ENCODE measurements at regions not wholly inside any gene's neighbourhood (a gene's known extent, or its start where the extent isn't known, plus 50 kb on each side); places are given as distances from the start of the nearest gene placed in this dataset.

DNA sequence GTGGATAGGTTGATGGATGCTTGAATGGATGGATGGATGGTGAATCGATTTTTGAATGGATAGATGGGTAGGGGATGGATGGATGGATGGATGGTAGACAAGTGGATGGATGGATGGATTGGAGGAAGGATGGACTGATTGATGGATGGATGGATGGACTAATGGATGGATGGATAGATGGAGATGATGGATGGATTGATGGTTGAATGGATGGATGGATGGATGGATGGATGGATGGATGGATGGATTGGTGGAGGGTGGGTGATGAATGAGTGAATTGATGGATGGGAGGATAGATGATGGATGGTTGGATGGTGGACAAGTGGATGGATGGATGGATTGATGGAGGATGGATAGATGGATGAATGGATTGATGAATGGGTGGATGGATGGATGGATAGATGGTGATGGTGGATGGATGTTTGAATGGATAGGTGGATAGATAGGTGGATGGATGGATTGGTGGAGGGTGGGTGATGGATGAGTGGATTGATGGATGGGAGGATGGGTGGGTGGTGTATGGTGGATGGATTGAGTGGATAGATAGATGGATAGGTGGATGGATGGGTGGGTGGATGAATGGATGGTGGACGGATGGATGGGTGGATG is 1140.9 kb downstream of the BRD1 start:
- no peak for DNase-seq

DNA sequence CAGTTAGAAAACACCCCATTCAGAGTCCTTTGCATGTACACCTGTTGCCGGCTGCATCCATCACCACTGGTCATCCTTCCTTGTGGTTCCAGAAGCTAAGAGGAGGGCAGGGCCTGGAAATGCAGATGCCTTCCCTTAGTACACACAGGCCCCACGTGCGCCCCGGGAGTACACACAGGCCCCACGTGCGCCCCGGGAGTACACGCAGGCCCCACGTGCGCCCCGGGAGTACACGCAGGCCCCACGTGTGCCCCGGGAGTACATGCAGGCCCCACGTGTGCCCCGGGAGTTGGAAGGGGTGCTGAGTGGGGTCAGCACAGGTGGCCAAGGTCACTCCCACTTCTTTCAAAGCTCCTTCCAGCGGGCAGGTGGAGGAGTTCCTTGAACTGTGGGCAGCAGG is 1141.9 kb downstream of the BRD1 start:
- no peak for DNase-seq

DNA sequence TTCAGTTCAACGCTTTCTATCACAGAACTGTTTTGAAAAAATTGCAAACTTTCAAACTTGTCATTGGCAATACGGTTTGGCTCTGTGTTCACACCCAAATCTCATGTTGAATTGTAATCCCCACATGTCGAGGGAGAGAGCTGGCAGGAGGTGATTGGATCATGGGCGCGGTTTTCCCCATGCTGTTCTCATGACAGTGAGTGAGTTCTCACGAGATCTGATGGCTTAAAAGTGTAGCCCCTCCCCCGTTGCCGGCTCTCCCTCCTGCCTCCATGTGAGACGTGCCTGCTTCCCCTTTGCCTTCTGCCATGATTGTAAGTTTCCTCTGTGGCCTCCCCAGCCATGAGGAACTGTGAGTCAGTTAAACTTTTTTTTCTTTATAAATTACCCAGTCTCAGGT is 1144.0 kb downstream of the BRD1 start:
- DNase-seq = no peak

DNA sequence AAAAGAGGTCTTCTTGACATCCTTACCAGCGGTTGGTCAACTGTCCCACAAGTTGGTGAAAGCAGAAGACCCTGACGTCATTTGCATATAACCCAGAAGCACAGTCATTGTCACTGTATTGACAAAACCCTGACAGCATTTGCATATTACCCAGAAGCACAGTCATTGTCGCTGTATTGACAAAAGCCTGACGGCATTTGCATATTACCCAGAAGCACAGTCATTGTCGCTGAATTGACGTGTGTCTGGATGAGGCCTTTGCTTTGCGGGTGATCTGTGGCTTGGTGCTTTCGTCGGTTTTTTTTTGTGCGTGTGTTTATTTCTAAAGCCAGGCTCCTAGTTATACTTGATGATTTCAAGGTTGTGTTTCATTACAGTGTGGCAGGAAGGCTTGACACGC is 1145.2 kb downstream of the BRD1 start:
- DNase-seq = no peak

DNA sequence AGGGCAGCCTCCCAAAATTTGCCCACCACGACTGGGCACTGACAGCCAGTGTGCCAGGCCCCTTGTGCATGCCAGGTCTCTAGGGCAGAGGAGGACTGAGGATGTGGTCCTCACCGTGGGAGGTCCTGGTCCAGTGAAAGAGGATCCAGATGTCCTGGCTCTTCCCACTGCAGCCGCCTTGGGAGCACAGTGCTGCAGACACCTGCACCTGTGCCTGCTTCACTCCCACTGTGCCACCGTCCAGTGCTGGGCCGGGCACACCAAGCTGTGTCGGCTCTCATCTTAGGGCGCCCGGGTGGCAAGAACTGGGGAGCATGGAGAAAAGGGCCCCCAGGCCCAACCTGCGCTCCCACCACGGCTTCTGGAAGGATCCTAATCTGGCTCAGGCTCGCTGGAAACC is 1147.1 kb downstream of the BRD1 start:
- no peak for DNase-seq

DNA sequence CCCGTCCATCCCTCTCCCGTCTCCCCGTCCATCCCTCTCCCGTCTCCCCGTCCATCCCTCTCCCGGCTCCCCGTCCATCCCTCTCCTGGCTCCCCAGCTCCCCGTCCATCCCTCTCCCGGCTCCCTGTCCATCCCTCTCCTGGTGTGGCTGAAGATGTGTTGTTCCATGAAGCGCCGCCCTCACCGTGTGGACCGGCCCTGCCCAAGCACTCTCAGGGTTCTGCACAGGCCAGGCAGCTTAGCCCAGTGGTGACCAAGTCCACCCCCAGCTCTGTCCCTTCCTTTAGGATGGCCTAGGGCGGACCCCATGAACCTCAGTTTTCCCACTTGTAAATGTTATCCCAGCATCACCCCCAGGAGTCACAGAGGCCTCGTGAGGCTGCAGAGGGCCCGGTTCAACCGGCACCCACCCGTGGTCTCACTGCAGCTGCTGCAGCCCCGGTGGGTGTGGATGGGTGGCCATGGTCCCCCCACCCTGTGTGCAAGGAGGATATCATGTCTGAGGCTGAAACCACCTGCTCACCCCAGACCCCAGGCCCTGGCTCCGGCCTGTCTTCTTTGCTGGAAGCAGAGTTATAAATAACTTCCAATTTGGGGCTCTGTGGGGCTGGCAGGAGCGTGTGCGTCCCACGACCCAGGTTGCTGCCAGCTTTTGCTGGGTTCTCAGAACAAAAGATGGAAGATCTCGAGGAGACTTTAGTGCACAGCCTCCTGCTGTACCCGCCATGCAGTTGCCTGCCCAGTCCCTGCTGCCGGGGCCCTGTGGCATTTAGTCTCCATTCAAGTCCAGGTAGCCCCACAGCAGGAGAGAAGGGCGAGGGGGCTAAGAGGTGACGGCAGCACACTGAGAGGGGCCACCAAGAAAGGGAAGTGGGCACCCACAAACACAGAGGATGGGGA is 1147.8 kb downstream of the BRD1 start:
- no peak for DNase-seq

DNA sequence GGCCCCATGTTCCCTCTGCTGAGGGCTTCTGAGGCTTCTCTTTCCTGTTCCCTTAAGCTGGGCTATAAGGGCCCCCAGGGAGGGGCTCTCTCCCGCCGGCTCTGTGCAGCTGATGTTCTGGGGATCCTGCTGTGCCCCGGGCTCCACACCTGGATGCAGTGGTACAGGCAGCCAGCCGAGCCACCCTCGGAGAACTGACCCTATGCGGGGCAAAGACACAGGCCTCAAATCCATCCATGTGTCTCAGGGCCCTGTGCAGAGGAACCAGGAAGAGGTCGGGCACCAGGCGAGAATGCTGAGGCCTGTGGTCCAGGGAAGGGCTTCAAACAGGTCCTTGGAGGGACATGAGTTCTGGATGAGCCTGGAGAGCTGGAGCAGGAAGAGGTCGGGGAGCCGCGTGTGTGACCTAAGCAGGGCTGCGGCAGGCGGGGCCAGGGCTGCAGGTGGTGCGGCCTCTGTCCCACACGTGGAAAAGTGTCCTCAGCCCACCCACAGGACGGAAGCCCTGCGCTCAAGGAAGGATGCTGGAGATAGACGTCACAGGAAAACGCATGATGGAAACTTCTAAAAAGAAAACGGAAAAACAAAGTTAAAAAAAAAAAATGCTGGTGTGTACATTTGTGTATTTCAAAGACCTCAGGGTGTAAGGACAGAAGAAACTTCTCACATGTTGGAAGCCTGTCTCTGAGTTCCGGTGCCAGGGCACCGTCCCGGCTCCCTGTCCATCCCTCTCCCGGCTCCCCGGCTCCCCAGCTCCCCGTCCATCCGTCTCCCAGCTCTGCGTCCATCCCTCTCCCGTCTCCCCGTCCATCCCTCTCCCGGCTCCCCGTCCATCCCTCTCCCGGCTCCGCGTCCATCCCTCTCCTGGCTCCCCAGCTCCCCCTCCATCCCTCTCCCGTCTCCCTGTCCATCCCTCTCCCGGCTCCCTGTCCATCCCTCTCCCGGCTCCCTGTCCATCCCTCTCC is 1149.2 kb downstream of the BRD1 start:
- DNase-seq = no peak

DNA sequence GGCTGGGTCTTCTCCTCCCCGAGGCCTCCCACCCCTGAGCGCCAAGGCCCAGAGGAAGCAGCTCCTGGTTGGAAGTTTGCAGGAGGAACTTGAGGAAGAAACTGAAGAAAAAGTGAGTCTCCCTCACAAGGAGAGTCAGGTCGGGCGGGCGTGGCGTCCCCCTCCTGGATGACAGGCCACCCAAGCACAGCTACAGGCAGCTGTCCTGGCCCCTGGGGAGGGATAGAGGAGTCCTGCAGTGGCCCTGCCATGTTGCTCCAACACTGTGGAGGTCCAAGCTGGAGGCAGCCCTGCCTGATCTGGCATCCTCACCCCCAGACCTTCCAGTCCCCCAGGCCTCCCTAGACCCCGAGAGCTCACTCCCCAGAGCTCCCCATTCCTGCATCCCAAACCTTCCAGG is 1150.1 kb downstream of the BRD1 start:
- DNase-seq = no peak

DNA sequence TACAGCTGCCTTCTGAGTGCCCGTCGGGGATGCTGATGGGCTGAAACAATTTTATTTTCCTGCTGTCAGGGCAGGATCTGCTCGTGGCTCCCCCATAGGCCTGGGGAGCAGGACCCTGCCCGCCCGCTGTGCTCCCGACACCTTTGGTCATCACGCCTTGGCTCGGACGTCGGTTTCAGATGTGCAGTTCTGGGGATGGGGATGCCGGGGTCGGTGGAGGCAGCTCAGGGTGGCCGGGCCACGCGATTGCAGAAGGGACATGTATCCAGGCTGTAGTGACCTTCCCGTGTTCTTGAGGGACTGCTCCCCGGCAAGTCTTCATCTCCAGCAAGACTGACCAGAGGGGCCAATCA is 1150.5 kb downstream of the BRD1 start:
- no peak for DNase-seq

DNA sequence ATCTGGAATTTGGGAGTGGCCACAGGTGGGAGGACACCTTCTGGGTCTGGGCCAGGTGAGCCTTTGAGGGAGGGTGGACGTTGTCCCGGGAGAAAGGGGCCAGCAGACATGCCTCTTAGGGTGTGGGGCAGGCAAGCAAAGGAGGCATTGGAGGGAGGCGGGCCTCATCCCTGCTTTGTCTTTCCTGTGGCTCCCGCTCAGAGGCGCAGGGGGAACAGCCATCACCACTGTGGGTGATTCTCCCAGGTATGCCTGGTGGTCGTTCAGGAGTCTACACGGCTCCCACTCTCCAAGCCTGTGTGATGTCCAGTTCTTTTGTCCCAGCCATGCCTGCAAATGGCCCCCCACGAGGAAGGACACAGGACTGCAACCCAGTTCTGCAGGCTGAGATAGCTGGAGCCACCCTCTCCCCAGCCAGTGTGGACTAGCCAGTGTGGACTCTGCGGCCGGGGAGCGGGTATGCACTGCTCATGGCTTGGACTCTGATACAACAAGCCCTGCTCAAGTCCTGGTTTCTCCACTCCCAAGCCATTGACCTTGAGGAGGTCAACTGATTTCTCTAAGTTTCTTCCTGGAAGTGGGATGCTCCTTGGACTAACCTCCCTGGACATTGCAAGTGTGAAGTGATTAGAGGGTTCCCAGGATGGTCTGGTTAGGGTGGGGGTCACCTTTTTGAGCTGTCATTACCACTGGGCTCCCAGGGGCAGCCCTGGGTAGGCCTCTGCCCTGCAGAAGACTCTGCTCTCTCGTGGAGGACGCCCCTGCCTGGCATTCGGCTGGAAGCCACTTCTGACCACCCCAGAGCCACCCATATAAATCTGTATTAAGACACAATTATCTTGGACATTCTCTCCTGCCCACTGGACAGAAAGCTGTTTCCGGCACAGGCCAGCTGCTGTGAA is 1151.2 kb downstream of the BRD1 start:
- DNase-seq = no peak

DNA sequence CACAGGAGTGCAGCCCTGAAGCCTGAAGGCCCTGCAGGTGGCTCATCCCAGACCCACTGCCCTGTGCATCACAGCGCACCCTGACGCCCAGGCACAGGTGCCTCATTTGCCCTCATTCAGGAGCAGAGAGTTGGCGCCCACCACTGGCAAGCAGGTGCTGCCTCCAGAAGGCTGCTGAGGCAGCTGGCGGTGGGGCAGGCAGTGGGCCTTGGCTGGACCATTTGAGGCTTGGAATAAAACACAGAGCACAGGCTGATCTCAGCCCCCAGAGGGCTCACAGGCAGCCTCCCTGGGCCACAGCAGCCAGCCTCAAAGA is 1151.9 kb downstream of the BRD1 start:
- no peak for DNase-seq

DNA sequence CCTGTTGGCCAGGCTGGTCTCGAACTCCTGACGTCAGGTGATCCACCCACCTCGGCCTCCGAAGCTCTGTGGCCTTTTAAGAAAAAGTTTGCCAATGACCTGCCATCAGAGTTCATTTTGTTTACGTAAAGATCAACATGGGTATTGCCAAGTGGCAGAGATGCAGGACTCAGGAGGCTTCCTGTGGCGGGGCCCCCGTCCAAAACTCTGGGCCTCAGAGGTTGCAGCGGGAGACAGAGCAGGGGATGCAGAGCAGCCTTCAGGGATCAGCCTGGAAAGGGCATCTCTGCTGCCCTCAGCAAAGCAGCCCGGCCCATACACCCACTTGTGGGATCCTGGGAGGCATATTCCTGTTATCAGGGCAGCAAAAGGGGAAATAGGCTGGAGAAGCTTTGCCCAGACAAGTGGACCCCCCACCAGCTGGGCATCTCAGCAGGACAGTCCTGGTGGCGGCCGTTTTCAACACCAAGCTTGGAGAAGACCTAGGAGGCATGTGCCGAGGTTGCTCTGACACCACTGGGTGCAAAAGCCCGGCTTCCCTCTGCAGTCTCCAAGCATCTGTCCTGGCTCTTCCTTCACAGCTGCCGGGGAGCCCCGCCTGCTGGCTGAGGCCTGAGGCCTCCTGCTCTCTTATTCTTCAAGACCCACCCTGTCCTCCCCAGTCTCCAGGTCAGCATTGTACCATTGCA is 1152.4 kb downstream of the BRD1 start:
- DNase-seq = no peak

DNA sequence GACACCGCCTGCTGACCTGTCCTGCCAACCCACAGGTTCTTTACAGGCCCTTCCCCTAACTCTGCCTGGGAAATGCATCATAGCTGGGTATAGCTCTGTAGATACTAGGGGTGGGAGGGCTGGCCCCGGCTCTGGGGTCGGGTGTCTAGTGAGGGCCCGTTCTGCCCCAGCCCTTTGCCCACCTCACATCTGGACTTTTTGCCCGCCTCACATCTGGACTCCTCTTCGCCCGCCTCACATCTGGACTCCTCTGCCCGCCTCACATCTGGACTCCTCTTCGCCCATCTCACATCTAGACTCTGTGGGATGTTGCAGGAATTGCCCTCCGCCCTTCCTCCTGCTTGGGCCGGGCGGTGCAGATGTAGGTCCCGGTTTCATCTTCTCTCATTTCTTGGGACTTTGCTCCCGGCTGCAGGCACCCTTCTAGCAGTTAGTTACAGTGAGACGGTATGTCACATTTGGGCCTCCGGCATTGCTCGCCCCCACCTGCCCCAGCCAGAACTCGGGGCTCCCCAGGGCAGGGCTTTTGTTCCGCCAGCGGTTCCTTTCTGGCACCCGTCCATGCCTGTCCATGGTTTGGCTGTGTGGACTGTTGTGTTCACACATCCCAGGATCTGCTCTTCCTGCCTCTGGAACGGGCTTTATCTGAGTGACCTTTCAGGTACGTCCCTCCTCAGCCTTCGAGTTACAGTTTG is 1153.7 kb downstream of the BRD1 start:
- no peak for DNase-seq

DNA sequence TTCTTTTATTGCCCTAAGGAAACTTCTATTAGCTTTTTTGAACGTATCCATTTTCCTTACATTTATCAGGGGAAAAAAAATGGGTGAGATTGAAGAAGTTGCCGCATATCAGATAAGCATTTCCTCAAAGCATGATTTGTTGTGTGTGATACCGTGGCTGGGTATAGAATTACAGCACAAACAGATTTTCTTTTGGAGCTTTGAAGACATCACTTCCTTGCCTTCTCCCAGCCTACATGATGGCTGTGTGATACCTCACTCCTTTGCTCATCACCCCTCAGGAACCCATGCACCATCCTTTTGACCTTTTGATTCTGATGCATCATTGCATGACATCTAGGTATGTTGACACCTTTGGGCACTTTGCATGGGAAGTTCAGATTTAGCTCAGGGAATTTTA is 1155.3 kb downstream of the BRD1 start:
- no peak for DNase-seq

DNA sequence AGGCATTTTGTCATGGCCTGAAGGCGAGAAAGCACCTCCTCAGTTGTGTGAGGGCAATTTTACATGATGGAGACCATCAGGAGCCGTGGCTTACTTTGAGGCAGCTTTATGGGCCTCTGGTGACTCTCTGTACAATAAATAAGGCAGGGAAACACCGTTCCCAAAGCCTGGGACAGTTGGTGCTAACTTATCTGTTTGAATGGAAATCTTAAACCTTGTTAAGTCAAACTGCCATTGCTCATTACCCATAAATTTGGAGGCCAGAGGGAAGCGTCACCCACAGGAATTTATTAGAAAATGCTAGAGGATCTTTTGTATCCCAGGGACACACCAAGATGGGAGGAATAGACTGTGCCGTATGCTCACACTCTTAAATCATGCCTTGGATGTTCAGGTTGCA is 1156.9 kb downstream of the BRD1 start:
- DNase-seq = no peak

DNA sequence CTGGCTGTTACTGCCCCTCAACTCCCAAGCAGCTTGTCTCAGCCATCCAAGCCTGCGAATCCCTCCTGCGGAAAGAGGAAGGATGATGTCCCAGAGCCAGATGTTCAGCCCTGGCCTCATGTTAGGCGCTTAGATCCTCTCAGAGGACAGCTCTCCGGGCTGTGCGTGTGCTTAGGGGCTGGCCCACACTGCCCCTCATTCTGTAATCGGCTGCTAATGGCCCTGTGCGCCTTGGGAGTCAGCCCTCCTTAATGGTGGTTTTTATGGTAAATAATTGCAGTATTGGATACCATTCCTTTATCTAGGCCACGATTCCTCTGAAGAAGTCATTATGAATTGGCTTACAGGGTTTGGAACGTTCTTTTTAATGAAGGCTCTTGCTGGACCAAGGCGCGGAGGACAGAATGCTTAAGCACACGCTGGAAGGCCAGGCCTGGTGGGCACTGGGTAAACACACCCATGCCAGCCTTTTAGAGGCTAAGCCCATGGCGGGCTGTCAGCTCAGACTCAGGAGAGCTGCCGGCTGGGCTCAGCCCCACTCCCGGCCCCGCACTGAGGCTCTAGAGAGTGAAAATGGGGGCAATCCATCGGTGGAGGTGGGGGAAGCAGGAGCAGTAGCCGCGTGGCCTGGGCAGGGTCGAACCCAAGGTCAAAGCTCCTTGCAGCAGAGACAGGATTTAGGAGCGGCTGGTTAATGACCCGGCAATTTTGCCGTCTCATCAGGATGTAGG is 1157.5 kb downstream of the BRD1 start:
- no peak for DNase-seq

DNA sequence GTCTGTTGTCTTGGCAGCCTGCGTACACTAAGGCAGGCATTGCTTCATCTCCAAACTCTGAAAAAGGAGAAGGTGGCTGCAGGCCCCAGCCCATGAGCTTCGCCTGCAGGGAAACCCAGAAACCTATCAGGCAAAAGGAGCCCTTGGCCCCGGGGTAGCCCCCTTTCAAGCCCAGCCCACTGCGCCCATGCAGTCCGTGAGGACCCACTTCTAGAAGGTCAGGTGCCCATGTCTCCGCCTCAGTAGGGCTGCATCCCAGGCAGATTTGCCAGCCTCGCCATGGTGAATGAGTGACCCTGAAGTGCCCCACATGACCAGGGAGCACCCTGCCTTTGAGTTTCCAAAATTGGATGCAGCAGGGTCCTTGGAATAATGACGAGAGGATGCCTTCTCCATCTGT is 1158.4 kb downstream of the BRD1 start:
- no peak for DNase-seq

DNA sequence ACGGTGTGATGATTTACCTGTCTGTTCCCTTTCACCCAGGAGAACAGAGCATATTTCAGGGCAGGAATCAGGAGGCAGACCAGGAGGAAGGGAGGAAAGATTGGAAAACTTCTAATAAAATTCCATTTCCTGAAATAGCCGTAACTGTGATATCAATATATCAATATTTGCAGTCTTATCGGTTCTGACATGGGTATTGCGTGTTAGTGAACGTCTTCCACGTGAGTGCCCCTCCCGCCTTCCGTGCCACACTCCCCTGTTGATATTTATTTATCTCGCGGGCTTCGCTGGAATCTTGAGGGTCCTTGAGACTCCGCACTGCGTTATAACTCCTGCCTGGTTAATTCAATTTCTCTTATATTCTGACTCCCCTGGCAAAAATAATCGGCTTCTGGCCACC is 1160.4 kb downstream of the BRD1 start:
- no peak for DNase-seq

DNA sequence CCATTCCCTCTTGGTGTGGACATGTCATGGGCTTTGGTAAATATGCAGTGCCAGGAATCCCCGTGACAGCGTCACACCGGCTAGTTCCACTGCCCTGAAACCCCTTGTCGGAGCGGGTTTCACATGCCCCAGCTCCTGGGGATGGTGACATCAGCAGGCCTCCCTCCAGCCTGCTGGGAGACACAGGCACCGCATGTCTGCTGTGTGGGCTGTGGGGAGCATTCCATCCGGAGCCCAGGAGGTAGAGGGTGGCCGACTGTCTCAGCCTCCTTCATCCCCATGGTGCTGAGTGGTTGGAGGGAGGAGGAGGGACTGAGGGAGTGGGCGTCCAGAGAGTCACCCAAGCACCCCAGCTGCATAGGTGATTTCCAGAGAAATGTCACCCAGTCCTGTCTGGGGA is 1161.1 kb downstream of the BRD1 start:
- no peak for DNase-seq

DNA sequence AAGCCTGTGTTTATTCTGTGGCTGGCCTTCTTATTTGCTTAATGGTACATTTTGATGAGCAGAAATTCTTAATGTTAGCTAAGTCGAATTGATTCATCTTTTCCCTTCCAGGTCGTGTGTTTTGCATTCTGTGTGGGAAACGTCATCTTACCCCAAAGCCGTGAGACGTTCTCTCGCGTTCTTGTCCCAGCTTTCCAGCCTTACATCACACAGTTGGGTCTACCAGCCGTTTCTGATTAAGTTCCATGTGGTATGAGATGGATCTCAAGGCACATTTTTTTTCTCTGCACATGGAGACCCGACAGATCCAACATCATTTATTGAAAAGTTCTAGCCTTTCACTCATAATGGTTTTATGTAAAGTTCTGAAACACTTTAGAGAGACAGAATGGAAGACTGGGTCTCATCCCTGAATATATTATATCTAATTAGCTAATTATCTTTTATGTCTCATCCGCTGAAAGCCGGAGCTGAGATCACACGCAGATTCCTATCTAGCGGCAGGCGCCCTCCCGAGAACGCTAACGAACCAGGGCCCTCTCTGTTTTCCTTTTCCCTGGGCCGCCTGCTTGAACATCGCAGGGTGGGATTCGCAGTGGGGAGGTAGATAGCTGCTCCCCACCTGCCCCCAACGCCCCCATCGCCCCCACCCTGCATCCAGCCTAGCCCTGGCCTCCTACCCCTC is 1162.2 kb downstream of the BRD1 start:
- DNase-seq = no peak

Data from hematopoietic multipotent progenitor cell treated with erythropoietin and hydrocortisone succinate and interleukin-3 and kit ligand, for 4 days (in vitro differentiated cells).